DMS53 treated with DMSO at 0.1 percent for 48 hours (cell line): ENCODE measurements at regions not wholly inside any gene's neighbourhood (a gene's known extent, or its start where the extent isn't known, plus 50 kb on each side); places are given as distances from the start of the nearest gene placed in this dataset.

Experiments used
- DNase-seq: peaks from one replicate; lab custom pipeline; 2025; ENCODE audit not compliant: unreplicated experiment; lab: John Stamatoyannopoulos, UW

DNA sequence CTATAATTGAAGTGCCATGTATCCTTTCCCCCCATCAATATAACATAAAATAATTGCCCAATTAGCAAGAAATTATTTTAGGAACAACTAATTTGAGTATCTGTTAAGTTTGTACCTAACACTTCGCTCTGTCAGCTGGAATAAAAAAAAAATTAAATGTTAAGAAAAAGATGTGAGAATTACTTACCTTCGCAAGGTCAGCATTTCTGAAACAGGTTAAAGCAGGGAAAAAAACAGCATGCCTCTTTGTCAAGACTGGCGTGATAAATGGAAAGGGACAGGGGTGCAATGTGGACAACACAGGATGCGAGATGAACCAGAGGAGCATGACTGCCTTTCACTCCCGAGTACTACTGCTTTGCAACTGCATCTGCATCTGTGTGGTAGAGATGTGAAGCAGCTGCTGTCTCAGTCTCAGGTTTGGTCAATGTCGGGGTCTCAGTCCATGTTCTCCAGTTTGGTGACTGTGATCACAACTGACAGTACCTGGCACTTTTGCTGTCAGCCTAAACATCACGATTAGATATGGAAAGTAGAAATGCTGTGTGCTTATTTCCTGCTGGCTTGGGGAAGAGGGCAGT lies 565.4 kb upstream of the LRRTM1 start:
- no peak for DNase-seq

DNA sequence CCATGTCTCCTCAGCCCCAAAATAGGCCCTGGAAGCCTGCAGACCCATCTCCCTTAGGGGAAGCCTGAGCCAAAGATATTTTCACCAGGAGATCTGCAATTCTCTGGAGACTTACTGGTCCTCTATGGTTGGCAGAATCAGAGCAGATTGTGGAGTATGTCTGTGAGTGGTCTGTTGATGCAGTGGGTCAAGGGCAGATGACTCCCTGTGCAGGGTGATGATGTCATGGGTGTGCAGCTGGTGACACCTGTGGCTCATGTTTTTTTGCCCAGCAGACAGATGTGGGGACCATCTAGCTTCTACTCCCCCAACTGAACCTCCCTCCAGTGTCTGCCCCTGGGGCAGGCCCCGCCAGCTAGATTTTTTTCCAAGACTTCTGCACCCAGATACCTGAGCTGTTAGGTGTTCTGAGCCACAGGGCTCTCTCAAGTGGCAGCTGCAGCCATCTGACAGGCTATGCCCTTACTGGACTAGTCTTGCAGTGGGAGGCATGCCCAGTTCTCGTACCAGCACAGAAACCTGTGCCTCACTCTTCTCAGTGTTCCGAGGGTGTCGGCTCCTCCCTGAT lies 558.7 kb upstream of the LRRTM1 start:
- DNase-seq, result no peak

DNA sequence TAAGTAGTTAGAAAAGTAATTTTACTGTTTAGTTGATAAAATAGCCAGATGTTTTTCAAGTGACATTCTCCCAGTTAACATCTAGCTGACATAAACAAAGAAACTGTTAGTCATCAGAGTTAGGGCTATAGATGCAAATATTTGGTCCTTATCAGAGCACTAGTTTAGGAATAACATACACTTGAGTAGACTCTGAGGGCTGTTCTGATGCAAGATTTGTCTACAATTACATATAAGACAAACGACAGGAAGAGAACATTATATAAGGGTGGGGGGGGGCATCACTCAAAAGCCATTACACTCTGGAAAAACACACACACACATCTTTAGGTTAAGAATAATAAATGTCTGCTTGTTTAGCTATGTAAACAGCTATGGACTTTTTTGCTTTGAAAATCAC lies 554.4 kb upstream of the LRRTM1 start:
- no peak for DNase-seq

DNA sequence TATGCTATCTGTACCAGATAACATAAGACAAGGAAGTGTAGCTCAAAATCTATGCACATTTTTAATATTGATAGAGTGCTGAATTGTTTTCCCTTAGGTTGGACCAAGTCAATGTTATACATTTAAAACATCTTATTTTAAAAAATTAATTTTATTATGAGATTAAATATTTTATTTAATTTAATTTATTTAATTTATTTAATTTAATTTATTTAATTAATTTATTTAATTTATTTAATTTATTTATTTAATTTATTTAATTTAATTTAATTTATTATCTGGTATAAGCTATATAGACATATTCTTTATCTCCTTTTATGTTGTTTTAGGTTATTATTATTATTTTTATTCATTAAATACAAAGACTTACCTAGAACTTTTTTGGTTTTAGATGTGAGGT lies 551.7 kb upstream of the LRRTM1 start:
- DNase-seq, result no peak

DNA sequence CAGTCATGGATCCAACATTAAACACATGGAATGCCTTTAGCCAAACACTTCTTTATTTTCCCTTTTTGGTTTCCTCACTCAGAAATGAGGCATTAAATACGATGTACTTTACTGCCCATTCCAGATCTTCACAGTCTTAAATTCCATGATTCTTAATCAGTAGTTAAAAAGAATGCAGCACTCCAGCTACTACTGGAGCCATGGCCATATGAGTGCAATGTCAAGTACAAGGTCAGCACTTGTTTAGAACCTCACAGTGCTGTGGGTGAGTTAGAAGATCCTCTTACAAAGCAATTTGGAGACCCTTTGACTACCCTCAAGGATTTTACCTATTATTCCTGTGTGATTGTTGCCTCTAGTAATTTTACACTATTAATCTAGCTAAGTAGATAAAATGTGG lies 550.3 kb upstream of the LRRTM1 start:
- no peak for DNase-seq

DNA sequence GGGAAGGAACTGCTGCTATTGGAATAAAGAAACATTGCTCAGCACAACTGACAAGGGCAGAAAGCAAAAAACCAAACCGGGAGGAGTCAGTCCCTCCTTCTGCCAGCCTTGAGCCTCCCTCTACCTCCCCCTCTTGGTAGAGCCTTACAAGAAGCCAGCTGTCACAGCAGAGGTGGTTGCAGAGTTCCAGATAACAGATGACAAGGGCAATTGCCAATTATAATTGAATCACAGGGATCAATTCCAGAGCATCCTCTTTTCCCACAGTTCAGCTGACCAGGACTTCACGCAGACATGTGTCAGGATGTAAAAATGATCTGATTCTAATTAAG lies 548.2 kb upstream of the LRRTM1 start:
- DNase-seq, result no peak

DNA sequence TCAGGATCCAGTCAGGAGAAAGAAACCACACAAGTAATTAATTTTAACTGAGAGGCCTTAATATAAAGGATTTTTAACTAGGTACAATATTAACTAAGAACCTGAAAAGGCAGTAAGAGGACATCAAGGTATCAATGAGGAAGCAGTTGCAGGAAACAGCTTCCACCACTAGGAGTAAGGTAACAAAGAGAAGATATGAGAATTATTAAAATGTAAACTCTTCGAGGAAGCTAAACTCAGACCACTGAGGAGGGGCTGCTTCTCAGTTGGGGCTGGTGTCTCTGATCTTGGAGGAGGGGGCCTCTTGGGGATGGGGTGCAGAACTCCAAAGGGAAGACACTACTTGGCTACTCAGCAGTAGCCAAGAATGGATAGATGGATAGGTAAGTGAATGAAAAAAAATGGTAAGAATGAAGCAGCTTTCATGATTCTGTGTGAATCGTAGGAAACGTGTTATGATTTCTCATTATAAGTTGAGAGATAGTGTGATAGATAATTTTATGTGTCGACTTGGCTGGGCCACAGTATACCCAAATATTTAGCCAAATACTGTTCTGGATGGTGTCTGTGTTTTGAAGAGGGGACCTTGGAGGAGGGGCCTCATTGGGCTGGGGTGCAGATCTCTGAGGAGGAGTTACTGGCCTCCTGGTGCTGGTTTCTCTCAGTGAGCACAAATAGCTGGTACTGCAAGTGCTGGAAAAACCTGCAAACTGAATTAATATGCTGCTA lies 547.7 kb upstream of the LRRTM1 start:
- no peak for DNase-seq

DNA sequence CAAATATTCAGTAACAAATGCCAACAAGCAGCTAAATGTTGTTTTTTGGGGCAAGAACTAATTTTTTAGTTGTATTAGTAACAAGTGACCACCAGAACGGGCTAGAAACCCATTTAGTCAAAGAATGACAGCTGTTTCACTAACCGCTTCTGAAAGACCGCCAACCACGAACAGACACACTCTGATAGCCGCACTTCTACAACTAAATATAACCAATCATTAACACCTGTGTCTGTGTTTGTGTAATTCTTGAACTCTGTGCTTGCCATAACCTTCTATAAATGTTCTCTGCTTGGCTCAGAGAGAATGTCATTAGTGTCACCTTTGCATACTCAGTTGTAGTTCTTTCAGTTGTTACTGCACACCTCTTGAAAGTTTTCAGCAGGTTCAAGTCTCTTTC lies 526.3 kb upstream of the LRRTM1 start:
- DNase-seq, result no peak

DNA sequence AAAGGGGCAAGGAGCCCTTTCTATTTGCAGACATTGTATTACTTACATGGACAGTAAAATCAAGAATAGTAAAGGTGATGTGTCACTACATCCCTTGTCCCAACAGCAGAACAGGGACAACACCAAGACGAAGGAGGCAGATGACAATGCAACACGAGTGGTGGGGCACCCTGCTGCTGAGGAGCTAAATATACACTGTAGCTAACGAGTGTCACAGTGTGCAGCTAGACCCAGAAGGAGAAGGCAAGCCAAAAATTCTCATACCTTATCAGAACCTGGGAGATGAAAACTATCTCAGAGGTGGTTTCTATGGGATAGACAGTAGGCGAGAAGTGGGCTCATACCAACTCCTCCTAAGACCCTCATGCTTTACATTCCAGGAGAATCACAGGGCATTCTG lies 518.4 kb upstream of the LRRTM1 start:
- DNase-seq, result no peak

DNA sequence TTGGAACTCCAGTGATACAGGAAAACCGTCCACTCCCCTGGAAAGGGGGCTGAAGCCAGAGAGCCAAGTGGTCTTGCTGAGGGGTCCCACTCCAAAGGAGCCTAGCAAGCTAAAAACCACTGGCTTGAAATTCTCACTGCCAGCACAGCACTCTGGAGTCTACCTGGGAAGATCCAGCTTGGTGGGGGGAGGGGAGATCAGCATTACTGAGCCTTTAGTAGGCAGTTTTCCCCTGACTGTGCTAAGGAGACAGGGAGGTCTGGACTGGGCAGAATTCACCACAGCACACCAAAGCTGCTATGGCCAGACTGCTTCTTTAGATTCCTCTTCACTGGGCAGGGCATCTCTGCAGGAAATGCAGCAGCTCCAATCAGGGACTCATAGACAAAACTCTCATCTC lies 510.7 kb upstream of the LRRTM1 start:
- DNase-seq, result no peak

DNA sequence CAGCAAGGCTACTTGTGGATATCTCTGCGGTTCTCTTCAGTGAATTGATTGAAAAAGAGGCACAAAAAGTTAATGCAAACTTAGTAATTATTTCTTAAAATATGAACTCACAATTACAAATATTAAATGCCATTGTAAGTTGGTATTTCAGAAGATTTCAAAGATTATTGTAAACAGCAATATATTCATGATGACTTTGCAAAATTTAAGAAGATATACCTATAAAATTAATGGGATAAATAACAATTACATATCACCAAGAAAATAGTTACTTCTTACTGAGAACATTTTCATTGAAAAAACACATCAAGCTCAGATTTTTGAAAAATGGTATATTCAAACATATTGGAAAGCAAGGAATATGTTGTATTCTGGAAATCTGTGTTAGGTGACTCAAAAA lies 482.0 kb upstream of the LRRTM1 start:
- no peak for DNase-seq

DNA sequence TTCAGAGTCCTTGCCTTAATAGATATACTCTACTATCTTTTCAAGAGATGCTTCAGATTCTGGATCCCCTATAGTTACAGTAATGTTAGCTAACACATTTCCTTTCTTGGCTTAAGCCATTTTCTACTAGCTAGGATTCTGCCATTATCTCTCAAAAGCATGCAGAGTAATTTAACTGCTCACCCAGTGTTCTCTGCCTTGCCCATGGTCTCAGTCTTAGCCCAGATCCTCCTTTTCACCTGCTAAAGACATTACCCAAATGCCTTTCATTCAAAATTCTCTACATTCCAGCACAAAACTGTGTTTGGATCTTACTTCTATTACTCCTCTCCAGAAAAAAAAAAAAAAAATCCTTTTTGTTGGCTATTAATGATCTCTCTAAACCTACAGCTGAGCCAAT lies 474.2 kb upstream of the LRRTM1 start:
- no peak for DNase-seq

DNA sequence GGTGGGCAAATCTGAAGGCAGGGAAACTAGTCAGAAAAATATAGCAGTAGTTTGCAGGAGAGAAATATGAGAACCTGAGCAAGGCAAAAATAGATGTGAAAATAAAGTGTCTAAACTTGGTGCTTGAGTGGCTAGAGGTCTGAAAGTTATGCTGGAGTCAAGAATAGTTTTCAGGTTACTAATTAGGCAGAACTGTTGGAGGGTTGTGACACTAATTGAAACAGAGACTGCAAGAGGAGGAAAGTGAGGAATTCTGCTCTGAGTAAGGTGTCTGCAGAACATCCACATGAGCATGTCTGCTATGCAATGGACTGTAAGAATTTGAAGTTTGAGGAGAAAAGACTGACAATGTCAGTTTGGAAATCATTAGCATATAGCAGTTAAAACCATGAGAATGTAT lies 444.0 kb upstream of the LRRTM1 start:
- DNase-seq, result no peak

DNA sequence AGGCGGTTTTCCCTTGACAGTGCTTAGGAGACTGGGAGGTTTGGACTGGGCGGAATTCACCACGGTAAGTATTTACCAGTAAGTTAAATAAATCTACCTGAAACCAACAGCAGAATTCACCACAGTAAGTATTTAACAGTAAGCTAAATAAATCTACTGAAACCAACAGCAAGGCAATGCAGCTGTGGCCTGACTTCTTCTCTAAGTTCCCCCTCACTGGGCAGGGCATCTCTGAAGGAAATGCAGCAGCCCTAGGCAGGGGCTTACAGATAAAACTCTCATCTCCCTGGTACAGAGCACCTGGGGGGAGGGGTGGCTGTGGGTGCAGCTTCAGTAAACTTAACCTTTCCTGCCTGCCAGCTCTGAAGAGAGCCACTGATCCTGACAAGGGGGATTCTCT lies 432.5 kb upstream of the LRRTM1 start:
- DNase-seq, result no peak

DNA sequence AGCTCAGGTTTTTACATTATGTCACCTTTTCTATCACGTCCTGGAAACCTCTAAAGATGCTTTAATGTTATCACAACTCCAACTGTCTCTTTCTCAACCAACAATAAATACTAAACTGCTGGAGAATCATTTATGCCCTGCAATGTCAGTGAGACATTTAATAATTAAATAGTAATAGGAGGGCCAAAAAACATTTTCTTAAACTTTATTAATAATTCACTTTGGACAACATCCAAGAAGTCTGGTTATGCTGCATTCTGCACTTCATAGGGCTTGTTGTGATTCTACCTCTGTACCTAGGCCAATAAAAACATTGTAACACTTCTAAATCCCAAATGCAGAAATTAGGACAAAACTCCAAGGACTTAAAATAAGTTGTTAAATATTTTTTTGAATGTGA lies 420.4 kb upstream of the LRRTM1 start:
- DNase-seq, result no peak

DNA sequence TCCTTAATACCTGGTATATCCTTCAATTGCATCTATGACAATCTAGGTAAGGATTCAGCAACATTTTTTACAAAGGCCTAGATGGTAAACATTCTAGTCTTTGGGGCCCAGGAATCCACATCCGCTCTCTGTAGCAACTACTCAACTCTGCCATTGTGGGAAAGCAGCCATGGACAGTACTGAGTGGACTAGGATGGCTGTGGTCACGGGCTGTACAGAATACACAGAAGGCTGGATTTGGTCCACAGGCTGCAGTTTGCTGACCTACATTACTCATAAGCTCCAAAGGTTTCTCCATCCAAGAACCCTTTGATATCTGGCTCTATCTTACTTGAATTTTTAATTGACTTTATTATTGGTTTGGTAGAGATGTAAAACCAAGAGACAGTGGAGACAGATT lies 418.3 kb upstream of the LRRTM1 start:
- no peak for DNase-seq

DNA sequence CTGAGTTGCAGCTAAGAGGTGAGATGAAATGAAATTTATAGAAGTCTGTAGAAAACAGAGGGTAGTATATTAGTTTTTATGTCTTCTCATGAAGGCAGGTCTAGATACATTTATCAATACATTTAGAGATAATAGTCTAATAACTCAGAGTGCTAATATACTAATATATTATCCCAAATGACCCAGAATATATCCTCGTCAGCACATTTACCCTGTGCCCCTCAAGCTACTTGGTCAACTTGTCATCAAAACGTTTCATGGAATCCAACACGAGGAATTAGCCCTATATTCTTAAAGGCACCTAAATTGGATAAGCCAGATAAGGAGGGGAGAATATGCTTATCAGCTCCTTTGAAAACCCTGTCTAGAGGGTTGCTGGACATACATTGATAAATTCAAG lies 415.1 kb upstream of the LRRTM1 start:
- DNase-seq, result no peak

DNA sequence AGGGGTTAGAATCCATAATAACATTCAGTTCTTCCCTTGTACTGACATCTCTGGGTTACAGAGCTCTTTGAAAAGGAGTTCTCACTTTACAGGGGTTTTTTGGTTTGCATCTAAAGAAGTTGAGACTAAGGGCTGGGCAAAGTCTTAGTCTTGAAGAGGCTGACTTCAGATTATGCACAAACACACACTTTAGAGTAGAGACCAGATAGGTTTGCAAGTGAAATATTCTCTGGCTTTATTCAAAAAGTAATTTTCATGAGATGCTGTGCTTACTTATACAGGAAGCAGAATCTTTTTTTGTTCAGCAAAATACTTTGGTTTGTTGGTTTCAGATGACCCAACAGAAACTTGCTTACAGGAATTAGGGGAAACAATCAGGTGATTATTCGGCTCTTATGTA lies 410.9 kb upstream of the LRRTM1 start:
- no peak for DNase-seq

DNA sequence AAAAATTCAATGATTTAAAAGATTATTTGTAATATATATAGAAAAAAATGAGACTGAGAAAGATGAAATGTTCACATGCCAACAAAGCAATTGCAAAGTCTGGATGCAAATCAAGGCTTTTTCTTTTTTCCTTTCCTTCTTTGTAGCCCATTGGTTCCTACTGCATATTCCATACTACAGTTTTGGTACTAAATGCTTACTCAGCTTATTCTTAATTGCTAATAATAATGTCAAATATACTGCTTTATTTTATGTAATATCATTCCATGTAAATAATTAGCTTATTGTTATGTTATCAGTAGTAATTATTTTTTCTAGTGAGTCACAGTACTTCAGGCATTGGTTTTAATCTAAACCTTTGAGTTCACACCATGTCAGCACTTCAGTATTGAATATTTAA lies 407.4 kb upstream of the LRRTM1 start:
- no peak for DNase-seq

DNA sequence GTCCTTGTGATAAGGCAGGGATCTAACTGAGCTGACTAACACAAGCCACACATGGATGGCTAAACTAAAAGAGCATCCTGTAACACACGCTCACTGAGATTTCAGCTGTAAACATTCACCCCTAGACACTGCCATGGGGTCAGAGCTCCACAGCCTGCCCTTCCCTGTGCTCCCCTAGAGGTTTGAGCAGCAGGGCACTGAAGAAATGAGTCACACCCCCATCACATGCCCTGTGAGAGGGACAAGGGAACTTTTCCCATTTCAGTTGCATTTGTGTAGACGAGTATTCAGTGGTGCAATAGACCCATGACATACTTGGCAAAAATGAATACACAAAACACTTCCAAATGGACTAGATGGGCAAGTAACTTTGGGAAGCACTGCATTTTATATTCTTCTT lies 402.4 kb upstream of the LRRTM1 start:
- DNase-seq, result no peak

DNA sequence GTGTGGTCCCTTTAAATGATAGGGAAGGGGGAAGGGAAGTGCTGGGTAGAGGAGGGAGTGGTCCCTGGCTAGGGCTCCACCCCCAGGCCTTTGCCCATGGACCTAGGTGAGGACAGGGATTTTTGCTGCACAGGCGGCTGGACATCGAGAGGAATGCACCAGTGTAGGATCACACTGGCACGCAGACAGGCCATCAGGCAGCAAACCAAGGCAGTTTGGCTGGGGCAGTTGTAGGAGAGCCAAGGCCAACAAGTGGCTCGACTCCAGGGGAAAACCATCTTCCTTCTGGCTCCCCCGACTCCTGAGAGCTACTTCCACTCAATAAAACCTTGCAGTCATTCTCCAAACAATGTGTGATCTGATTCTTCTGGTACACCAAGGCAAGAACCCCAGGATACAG lies 402.0 kb upstream of the LRRTM1 start:
- no peak for DNase-seq

DNA sequence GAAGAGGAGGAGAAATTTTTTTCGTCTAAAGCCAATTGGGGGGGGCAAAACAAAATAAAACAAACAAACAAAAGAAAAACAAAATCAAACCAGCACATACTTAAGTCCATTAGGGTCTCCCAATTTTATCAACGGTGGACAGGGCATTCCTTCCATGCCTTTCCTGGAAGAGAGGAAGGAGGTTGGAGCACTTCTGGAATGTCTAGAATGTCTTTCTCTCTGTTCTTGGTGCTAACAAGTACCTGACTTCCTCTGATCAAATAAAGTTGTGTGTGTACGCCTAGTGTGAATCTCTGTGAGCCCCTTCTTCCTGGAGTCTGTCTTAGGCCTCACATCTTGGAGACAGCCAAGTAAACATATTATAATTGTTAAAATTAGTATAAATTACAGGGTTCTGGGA lies 399.0 kb upstream of the LRRTM1 start:
- DNase-seq, result no peak

DNA sequence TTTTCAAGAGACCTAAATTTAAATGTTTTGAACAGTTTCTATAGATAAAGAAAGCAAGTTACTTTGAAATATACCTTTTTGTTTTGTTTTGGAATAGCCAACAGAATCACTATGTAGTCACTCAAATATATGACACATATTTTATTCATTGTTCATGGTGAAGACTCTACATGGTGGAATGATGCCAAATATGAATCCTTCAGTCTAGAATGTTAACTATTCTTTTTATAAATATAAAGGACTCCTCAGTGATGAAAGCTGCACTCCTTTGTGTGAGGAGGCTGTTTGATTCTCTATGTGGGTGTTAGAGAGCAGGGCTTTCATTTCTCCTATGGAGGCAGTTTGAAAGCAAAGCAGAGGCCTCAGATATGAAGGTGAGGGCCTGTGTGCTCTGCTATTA lies 396.4 kb upstream of the LRRTM1 start:
- DNase-seq, result no peak
